GM20000 (cell line): ENCODE measurements at regions not wholly inside any gene's neighbourhood (a gene's known extent, or its start where the extent isn't known, plus 50 kb on each side); places are given as distances from the start of the nearest gene placed in this dataset.

ENCODE experiments used
- DNase-seq: peaks from one replicate; pipeline ENCODE4 v3.0.0; 2012; ENCODE audit warnings: low spot score
- CTCF ChIP-seq: IDR thresholded peaks from 2 replicates; pipeline ENCODE4 v1.5.1; 2012; ENCODE audit warnings: mild to moderate bottlenecking, control low read depth; ENCODE audit errors: extremely low read depth, missing control alignments

GRCh38 chr3:164781755-164782154, 296.5 kb downstream of the SI start:
- no peak for TF ChIP-seq CTCF
- no peak for DNase-seq

GRCh38 chr3:164779816-164780215, 298.5 kb downstream of the SI start:
- DNase-seq, result no peak
- no peak for TF ChIP-seq CTCF

GRCh38 chr3:164752812-164753211, 325.5 kb downstream of the SI start:
- no peak for TF ChIP-seq CTCF

GRCh38 chr3:164748626-164749025, 329.7 kb downstream of the SI start:
- no peak for TF ChIP-seq CTCF

More at GRCh38 chr3:164752812-164753211, 325.5 kb downstream of the SI start:
- DNase-seq, result no peak

GRCh38 chr3:164741869-164742268, 336.4 kb downstream of the SI start:
- no peak for DNase-seq
- no peak for TF ChIP-seq CTCF

More at GRCh38 chr3:164748626-164749025, 329.7 kb downstream of the SI start:
- no peak for DNase-seq

- TF ChIP-seq CTCF, result no peak
- DNase-seq, result no peak
Observed at GRCh38 chr3:164737174-164737573, 341.1 kb downstream of the SI start.

GRCh38 chr3:164732166-164732565, 346.1 kb downstream of the SI start:
- DNase-seq, result no peak
- no peak for TF ChIP-seq CTCF
